ENCODE measurements at regions not wholly inside any gene's neighbourhood (a gene's known extent, or its start where the extent isn't known, plus 50 kb on each side); places are given as distances from the start of the nearest gene placed in this dataset.

GRCh38 chr11:112810951-112811350, 150.3 kb upstream of the NCAM1 start:
- TF ChIP-seq POLR2A (IDR thresholded peaks at IDR 0.05; ENCODE audit: low read depth, low read length) (no peak), CTCF (conservative IDR thresholded peaks at IDR 0.05; ENCODE audit: low read depth, low read length) (no peak), SMC3 (IDR thresholded peaks at IDR 0.05; ENCODE audit: low read depth, low read length) (no peak), USF2 (IDR thresholded peaks at IDR 0.05; ENCODE audit: low read depth, low read length) (no peak)
